Chondrocyte (in vitro differentiated cells): ENCODE measurements at regions not wholly inside any gene's neighbourhood (a gene's known extent, or its start where the extent isn't known, plus 50 kb on each side); places are given as distances from the start of the nearest gene placed in this dataset.

ENCODE experiments used
- DNase-seq: peaks from one replicate; pipeline ENCODE4 v3.0.0; 2021; ENCODE audit warnings: mixed read lengths, low spot score
- H3K27ac Mint-ChIP-seq: one replicate; pipeline ENCODE4 v1.8.0; 2021; ENCODE audit warnings: mild to moderate bottlenecking, moderate library complexity, mixed read lengths; ENCODE audit not compliant: unreplicated experiment
- H3K27me3 Mint-ChIP-seq: 2 replicates; pipeline ENCODE4 v1.8.0; 2021; ENCODE audit warnings: low read depth, mixed read lengths
- H3K36me3 Mint-ChIP-seq: 2 replicates; pipeline ENCODE4 v1.8.0; 2021; ENCODE audit warnings: low read depth, mixed read lengths
- H3K4me1 Mint-ChIP-seq: 2 replicates; pipeline ENCODE4 v1.8.0; 2021; ENCODE audit warnings: low read depth, mild to moderate bottlenecking, mixed read lengths
- H3K4me3 Mint-ChIP-seq: one replicate; pipeline ENCODE4 v1.8.0; 2021; ENCODE audit warnings: mild to moderate bottlenecking, moderate library complexity, mixed read lengths; ENCODE audit not compliant: unreplicated experiment
- H3K9me3 Mint-ChIP-seq: 2 replicates; pipeline ENCODE4 v1.8.0; 2021; ENCODE audit warnings: low read depth, mixed read lengths
- TF ChIP-seq, protein P1 (sequence below): fragments of 200-600 bp; sonication (generic); IDR thresholded peaks from 2 replicates; pipeline ENCODE4 v1.5.0; 2021; ENCODE audit warnings: antibody characterized with exemption, mild to moderate bottlenecking, moderate library complexity

DNA sequence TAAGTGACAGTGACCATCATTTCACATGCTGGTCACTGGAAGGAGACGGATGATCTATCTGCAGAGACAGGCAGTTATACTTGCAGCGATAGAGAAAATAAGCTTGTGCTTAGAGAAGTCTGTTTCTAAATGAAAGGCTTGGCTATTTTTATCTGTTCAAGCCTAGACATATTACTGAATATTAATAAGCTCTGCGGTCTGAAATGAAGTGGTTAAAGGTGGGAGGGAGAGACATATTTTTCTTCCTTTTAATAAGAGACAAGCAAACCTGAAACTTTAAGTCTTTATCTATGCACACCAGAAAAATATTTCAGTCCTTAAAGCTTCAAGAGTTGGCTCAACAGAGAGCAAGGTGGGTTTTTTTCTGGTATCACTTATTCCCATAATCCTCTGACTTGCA, 99.0 kb downstream of the CD200R1L start:
- Mint-ChIP-seq H3K4me1 (peaks cover 48% of the 10 kb centered on the region), H3K36me3 (no peaks in the 10 kb centered on the region), H3K27ac (no peak overlapping the region), H3K4me3 (no peak overlapping the region), H3K27me3 (no peaks in the 10 kb centered on the region), H3K9me3 (no peaks in the 10 kb centered on the region)
- DNase-seq, result no peak
- TF ChIP-seq, protein P1, sequence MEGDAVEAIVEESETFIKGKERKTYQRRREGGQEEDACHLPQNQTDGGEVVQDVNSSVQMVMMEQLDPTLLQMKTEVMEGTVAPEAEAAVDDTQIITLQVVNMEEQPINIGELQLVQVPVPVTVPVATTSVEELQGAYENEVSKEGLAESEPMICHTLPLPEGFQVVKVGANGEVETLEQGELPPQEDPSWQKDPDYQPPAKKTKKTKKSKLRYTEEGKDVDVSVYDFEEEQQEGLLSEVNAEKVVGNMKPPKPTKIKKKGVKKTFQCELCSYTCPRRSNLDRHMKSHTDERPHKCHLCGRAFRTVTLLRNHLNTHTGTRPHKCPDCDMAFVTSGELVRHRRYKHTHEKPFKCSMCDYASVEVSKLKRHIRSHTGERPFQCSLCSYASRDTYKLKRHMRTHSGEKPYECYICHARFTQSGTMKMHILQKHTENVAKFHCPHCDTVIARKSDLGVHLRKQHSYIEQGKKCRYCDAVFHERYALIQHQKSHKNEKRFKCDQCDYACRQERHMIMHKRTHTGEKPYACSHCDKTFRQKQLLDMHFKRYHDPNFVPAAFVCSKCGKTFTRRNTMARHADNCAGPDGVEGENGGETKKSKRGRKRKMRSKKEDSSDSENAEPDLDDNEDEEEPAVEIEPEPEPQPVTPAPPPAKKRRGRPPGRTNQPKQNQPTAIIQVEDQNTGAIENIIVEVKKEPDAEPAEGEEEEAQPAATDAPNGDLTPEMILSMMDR, result no peak

DNA sequence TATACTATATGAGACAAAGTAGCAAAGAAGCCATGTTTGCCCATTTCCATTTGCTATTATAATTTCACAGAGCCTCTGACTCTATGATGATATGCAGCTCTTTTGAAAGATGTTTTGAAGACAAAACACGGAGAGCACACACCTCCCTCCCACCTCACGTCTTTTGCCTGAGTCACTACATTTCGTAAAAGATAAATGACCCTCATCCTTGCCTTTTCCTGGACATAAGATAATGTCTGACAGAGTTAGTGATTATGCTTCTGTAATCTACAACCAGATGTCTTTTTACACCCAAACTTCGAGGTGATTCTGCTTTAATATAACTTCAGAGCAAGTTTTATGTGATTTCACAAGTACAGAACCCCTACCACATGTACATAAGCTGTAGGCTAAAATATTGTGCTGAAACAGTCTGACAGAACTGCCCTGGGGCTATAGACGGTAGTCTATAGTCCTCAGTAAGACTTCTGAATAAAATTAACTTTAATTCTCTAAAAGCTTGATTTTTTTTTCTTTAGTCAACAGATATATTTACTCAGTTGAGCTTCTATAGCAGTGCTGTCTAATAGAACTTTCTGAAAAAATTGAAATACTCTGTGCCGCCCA, 99.9 kb downstream of the CD200R1L start:
- Mint-ChIP-seq H3K4me3 (no peak overlapping the region), H3K27me3 (no peaks in the 10 kb centered on the region), H3K4me1 (peaks cover 48% of the 10 kb centered on the region), H3K9me3 (no peaks in the 10 kb centered on the region), H3K36me3 (no peaks in the 10 kb centered on the region), H3K27ac (no peak overlapping the region)
- no peak for DNase-seq
- TF ChIP-seq, protein P1, result no peak

DNA sequence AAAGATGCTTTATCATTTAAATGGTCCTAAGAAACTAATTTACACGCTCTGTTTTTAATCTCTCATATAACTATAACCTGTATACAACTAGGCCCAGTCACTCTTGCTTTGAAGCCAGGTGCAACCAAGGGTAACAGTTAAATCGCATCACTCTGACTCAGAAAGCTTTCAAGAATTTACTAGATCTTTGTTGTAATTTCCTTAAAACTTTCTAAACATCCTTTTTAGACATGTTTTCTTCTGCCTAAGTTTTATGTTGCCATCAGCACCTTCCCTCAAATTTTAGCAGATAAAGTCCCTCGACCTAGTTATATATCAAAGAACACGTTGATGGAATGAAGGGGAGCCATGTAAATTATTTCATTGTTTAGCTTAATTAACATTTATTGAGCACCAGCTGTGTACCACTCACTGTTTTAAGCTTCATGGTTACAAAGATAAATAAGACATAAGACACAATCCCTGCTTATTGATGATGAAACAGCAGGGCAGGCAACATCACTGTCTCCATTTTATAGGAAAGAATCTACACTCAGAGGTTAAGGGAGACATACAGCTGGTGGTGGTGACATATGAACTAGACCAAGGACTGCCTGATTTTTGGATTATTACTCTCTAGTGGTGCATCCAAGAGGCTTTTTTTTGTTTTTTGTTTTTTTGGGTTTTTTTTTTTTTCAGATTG, 101.0 kb downstream of the CD200R1L start:
- TF ChIP-seq, protein P1, result no peak

DNA sequence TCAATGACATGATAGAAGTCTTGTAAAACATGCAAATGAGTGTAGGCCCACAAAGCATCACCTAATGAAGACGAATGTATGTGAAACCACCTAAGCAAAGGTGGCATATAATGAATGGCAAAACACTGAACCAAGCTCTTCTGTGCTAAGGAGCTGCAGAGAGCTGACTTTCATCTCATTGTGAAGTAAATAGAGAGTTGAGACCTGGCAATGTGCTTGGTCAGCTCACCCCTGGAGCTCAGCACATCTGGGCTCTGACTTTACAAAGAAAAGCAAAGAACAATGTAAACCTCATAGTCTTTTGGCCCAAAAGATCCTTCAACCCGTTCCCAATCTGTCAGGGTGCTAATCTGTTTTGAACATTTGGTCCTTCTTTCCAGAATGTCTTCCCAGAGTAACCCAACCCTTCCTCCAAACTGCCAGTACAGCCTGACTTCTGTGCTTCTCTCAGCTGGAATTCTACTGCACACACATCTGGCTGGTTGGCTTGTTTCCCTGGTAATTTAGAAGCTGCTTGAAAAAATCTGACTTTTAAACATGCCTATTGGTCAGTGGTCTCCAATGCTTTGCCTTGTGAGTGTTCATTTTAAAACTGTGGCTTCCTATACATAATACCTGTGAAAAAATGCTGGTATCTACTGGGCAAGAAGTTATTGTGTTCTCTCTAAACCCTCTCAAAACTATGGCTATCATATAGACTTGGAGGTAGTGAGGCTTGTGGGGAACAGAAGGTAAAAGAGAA, 101.7 kb downstream of the CD200R1L start:
- Mint-ChIP-seq H3K9me3 (no peaks in the 10 kb centered on the region), H3K36me3 (no peaks in the 10 kb centered on the region), H3K4me1 (peaks cover 47% of the 10 kb centered on the region), H3K27ac (no peak overlapping the region), H3K27me3 (no peaks in the 10 kb centered on the region), H3K4me3 (no peak overlapping the region)
- TF ChIP-seq, protein P1, result no peak
- no peak for DNase-seq

More for the DNA sequence above, 101.0 kb downstream of the CD200R1L start:
- Mint-ChIP-seq H3K36me3 (no peaks in the 10 kb centered on the region), H3K9me3 (no peaks in the 10 kb centered on the region), H3K27me3 (no peaks in the 10 kb centered on the region), H3K27ac (no peak overlapping the region), H3K4me3 (no peak overlapping the region), H3K4me1 (peaks cover 44% of the 10 kb centered on the region)
- no peak for DNase-seq

DNA sequence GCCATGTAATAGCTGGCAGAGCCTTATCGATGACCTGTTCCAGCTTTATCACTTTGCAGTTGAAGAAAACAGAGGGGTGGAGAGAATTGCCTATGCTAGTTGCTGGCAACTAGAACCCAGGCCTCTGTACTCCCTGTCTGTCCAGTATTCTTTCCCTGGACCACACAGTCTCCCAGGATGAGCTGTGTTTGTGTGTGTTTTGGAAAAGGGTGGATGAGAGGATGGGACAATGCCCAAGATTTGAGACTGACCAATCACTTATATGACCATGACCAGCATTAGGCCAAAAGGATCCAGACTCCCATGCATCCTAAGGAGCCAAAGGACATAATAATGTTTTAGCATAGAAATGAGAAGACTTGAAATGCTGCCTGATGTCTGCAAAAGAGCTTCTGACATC, 102.6 kb downstream of the CD200R1L start:
- peaks cover 53% of the 10 kb centered on the region for H3K4me1 Mint-ChIP-seq
- no peak overlapping the region for H3K4me3 Mint-ChIP-seq
- H3K9me3 Mint-ChIP-seq, result no peaks in the 10 kb centered on the region
- H3K27me3 Mint-ChIP-seq, result no peaks in the 10 kb centered on the region
- TF ChIP-seq, protein P1, result no peak
- H3K27ac Mint-ChIP-seq, result no peak overlapping the region
- DNase-seq, result no peak
- H3K36me3 Mint-ChIP-seq, result no peaks in the 10 kb centered on the region
